Fibroblast of the conjunctiva (primary cell): ENCODE measurements at regions not wholly inside any gene's neighbourhood (a gene's known extent, or its start where the extent isn't known, plus 50 kb on each side); places are given as distances from the start of the nearest gene placed in this dataset.
"Not testable (repeated sequence)": the region's sequence is repeated elsewhere in the genome, so short reads cannot be mapped to it uniquely, and the experiment has no call there.

Experiments used
- DNase-seq: peaks from one replicate; pipeline ENCODE4 v3.0.0-alpha.2; 2010; ENCODE audit warnings: low read depth

GRCh38 chr13:52931131-52931530 lies 82.7 kb upstream of the PCDH8 start:
- DNase-seq: no peak

- no peak for DNase-seq
Observed at GRCh38 chr13:52929846-52930245, 81.4 kb upstream of the PCDH8 start.

GRCh38 chr13:52926971-52927370 lies 78.5 kb upstream of the PCDH8 start:
- no peak for DNase-seq

- no peak for DNase-seq
Observed at GRCh38 chr13:52925775-52926285, 77.4 kb upstream of the PCDH8 start.

GRCh38 chr13:52925251-52925650 lies 76.8 kb upstream of the PCDH8 start:
- DNase-seq: no peak

GRCh38 chr13:52924289-52925148 lies 76.1 kb upstream of the PCDH8 start:
- DNase-seq: no peak

GRCh38 chr13:52922961-52923360 lies 74.5 kb upstream of the PCDH8 start:
- no peak for DNase-seq

- DNase-seq: no peak
Observed at GRCh38 chr13:52921194-52921593, 72.8 kb upstream of the PCDH8 start.

- DNase-seq: no peak
Observed at GRCh38 chr13:52916486-52916990, 68.1 kb upstream of the PCDH8 start.

GRCh38 chr13:52911340-52911739 lies 62.9 kb upstream of the PCDH8 start:
- DNase-seq: no peak

GRCh38 chr13:52910318-52910717 lies 61.9 kb upstream of the PCDH8 start:
- not testable (repeated sequence) for DNase-seq

GRCh38 chr13:52906122-52906903 lies 57.9 kb upstream of the PCDH8 start:
- DNase-seq: no peak

GRCh38 chr13:52905701-52906100 lies 57.3 kb upstream of the PCDH8 start:
- DNase-seq: no peak

- DNase-seq: no peak
Observed at GRCh38 chr13:52903320-52903719, 54.9 kb upstream of the PCDH8 start.

- no peak for DNase-seq
Observed at GRCh38 chr13:52899206-52899605, 50.8 kb upstream of the PCDH8 start.
